GM21423 (cell line): ENCODE measurements at regions not wholly inside any gene's neighbourhood (a gene's known extent, or its start where the extent isn't known, plus 50 kb on each side); places are given as distances from the start of the nearest gene placed in this dataset.

Experiments used
- ATAC-seq: cut with Tn5 transposase; IDR thresholded peaks from one replicate; pipeline ENCODE4 v1.9.1; 2021; ENCODE audit warnings: mild to moderate bottlenecking, moderate library complexity; ENCODE audit not compliant: unreplicated experiment

DNA sequence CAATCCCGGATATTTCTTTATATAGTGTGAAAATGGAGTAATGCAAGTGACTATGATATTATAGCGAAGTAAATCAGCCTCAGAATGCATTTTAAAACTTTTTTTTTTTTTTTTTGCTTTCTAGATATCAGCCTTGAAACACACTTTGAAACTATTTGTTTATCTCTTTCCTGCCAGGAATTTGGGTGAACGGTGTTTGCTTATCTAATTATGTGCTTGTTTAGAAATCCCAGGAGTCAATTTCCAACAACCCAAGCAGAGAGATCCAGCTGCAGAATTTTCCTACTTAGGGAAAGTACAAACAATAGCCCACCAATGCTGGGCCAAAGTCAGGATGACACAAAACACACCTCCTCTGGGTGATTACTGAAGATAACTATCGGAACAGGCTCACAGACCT lies 958.8 kb downstream of the PCDH18 start:
- ATAC-seq: no peak

GRCh38 chr4:136571315-136571714 lies 961.0 kb downstream of the PCDH18 start:
- no peak for ATAC-seq

DNA sequence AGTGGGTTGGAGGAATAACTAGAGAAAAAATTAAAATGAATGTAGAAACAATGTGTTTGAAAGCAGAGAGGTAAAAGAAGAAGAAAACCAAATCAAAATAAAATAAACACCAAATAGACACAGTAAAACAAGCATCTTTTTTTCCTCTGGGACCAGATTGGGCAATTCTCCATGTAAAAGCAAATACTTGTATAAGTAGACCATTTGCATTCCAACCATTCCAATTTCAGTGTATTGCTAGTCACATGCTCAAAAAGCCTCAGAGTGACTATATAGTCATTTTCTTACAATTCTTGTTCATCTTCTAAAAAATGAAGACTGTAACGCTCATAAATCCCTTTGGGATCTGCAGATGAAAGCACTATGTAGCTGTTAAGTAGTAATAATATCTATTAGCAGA lies 969.5 kb downstream of the PCDH18 start:
- ATAC-seq: no peak

GRCh38 chr4:136558940-136559494 lies 973.3 kb downstream of the PCDH18 start:
- no peak for ATAC-seq

GRCh38 chr4:136557396-136557795 lies 974.9 kb downstream of the PCDH18 start:
- ATAC-seq: no peak

GRCh38 chr4:136554033-136554432 lies 978.3 kb downstream of the PCDH18 start:
- no peak for ATAC-seq

GRCh38 chr4:136551753-136552152 lies 980.5 kb downstream of the PCDH18 start:
- no peak for ATAC-seq

GRCh38 chr4:136540747-136541146 lies 991.5 kb downstream of the PCDH18 start:
- no peak for ATAC-seq

GRCh38 chr4:136528131-136528530 lies 1004.2 kb downstream of the PCDH18 start:
- no peak for ATAC-seq

DNA sequence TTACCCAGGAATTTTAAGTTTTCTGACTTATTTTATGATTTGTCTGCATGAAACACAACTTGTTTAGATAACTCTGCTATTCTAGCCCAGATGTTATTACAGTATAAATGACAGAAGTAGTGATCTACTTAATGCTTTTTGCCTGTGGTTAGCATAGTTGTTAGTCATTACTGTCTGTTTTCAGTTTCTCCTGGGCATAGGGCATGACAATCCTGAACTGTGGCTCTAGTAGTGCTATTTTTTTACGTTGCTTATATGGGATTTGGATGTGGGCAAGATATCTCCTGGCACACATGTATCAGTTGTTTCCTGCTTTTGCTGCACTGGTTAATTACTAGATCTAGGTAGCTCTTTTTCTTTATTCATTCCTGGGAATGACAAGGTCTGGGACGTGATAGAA lies 1005.8 kb downstream of the PCDH18 start:
- ATAC-seq: no peak

- no peak for ATAC-seq
Measured at GRCh38 chr4:136524039-136524438, 1008.3 kb downstream of the PCDH18 start.

GRCh38 chr4:136516371-136516770 lies 1015.9 kb downstream of the PCDH18 start:
- no peak for ATAC-seq

DNA sequence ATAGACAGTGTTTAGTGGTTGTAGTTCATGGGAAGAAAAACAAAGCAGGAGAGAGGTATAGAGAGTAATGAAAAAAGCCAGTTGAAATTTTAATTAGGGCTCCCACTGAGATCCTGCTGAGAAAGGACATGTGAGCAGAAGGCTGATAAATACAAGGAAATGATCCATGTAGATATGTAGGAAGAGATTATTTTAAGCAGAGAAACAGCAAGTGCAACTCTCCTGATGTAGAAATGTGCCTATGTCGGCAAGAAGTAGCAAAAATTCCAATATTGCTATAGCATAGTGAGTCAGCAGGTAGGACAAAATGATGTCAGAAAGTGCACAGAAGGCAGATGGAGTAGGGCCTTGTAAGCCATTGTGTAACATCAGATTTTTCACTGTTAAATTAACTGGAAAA lies 1027.3 kb downstream of the PCDH18 start:
- ATAC-seq: no peak

GRCh38 chr4:136495851-136496250 lies 1036.4 kb downstream of the PCDH18 start:
- ATAC-seq: no peak

- ATAC-seq: no peak
Measured at GRCh38 chr4:136495076-136495475, 1037.2 kb downstream of the PCDH18 start.

DNA sequence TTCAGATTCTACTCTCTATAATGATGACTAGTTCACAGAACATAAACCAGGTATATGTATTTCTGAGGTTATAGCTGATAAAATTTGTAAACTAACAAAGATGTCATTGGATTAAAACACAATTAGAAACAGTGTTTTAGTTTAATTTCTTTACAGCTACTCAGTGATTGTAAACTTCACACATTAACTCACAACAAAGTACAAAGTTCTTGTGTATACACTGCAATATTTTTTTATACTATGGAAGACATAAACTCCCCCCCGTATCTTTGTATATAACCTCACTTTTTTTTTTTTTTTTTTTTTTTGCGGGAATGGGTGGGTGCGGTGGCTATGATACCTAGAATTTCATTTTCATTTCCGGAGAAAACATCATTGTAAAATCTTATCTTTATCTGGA lies 1043.2 kb downstream of the PCDH18 start:
- ATAC-seq: no peak

DNA sequence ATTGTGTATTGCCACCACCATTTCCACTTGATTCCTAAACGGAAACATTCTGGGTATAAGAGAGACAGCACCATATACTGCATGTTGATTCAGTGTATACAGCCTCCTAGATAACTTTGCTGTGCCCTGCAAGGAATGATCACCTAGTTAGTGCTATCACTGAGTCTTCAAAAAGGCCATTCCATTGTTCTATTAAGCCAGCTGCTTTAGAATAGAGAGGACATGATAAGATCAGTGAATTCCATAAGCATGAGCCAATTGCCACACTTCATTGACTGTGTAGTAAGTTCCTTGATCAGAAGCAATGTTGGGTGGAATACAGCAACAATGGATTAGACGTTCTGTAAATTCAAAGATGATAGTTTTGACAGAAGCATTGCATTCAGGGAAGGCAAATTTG lies 1047.3 kb downstream of the PCDH18 start:
- ATAC-seq: no peak

GRCh38 chr4:136476753-136477152 lies 1055.5 kb downstream of the PCDH18 start:
- ATAC-seq: no peak

- ATAC-seq: no peak
Measured at GRCh38 chr4:136471051-136471450, 1061.2 kb downstream of the PCDH18 start.

DNA sequence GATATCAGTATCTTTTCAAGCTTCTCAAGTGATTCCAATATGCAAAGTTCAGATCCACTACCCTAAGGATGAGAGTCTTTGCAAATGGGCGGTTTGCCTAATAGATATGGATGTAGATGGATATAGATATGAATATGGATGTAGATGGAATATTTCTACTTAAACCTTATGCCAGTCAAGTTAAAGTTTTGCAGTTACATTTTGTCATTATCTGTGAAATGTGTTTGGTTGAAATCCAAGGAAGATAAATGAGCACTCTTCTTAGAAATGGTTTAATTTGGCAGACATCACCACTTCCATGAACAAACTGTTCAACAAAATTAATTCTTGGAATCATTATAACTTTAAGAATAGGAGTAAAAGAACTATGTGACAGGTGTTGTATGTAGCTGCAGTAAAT lies 1066.6 kb downstream of the PCDH18 start:
- ATAC-seq: no peak

DNA sequence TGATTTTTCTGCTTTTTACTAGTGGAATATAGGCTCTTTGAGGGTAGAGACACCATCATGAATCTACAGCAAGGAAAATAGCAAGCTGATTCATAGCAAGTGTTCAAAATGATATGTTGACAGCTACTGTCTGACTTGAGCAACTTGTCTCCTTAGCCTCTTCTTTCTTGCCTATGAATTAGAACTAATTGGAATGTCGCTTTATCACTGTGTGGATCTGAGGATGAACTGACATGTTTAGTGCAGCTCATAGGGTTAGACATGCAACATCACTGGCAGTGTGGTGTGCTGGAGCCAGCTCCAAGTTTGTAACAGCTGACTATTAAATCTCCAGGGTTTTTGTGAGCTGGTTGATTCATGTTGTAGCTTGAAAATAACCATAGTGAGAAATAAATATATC lies 1068.4 kb downstream of the PCDH18 start:
- ATAC-seq: no peak

GRCh38 chr4:136461533-136461932 lies 1070.8 kb downstream of the PCDH18 start:
- ATAC-seq: no peak

DNA sequence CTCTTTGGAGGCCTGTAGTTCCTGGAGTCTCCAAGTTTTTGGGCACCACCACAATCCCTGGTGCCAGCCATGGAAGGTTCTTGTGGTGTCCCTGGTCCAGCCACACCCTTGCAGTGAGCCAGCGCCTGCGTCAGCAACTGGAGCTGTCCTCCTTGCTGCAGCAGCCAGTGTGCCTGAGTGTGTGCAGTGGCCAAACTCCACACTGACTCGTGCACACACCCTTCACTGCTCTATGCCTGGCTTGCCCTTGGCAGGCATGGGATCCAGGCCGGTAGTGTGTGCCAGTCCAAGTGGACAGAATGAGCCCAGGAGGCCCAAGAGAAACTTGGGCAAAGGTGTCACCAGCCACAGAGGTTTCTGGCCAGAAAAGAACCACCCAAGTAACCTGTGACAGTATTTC lies 1074.0 kb downstream of the PCDH18 start:
- no peak for ATAC-seq

DNA sequence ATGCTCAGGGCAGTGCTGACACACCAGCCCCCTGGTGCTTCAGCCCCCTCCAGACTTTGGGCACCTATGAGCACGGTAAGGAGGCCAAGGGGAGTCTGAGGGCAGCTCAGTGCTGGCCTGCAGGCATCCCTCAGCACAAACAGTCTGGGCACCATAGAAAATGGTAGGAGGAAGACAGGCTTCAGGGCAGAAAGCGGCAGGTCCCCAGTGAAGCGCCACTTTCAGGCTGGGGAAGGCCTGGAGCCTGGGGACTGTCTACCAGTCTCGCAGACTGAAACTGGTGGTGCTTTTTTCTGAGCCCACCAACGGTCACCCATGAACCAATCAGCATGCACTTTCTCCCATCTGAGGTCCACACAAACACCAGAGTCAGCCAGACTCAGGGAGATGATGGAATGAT lies 1074.7 kb downstream of the PCDH18 start:
- no peak for ATAC-seq
